CD14-positive monocyte (primary cell): ENCODE measurements at regions not wholly inside any gene's neighbourhood (a gene's known extent, or its start where the extent isn't known, plus 50 kb on each side); places are given as distances from the start of the nearest gene placed in this dataset.

Source experiments
- DNase-seq, 3 donors: peaks; one replicate each; pipeline ENCODE4 v3.0.0-alpha.2; 2011 to 2022
- H2AFZ ChIP-seq: 2 replicates; pipeline ENCODE4 v1.6.0; 2012; ENCODE audit warnings: mild to moderate bottlenecking, low read depth, low read length, inconsistent platforms; ENCODE audit not compliant: insufficient read depth, poor library complexity, severe bottlenecking
- H3K27ac ChIP-seq, 2 donors: 1 replicate in 1 of 2; 2 replicates in 1 of 2; pipeline ENCODE4 v1.5.1; 2012 to 2013; ENCODE audit warnings: low read length in 2 of 2, control low read depth in 1 of 2, inconsistent platforms in 1 of 2, low read depth in 1 of 2, mild to moderate bottlenecking in 1 of 2
- H3K27me3 ChIP-seq, 2 donors: one replicate each; pipeline versions ENCODE4 v1.6.0 to v1.6.1; 2011 to 2013; ENCODE audit warnings: low read length in 2 of 2; ENCODE audit not compliant: control insufficient read depth in 2 of 2, insufficient read depth in 2 of 2
- H3K36me3 ChIP-seq, 2 donors: replicated peaks in 1 of 2; 1 replicate in 1 of 2; 2 replicates in 1 of 2; pipeline versions ENCODE4 v1.5.1 to v1.6.1; 2012 to 2013; ENCODE audit warnings: low read length in 2 of 2, control low read depth in 1 of 2, inconsistent platforms in 1 of 2, mild to moderate bottlenecking in 1 of 2; ENCODE audit not compliant: insufficient read depth in 2 of 2, control insufficient read depth in 1 of 2
- H3K4me1 ChIP-seq, 2 donors: 1 replicate in 1 of 2; 2 replicates in 1 of 2; pipeline versions ENCODE4 v1.5.1 to v1.6.1; 2012 to 2013; ENCODE audit warnings: low read length in 2 of 2, control low read depth in 1 of 2, inconsistent platforms in 1 of 2, mild to moderate bottlenecking in 1 of 2, moderate library complexity in 1 of 2; ENCODE audit not compliant: insufficient read depth in 2 of 2, control insufficient read depth in 1 of 2
- H3K4me2 ChIP-seq: replicated peaks from 2 replicates; pipeline ENCODE3; 2012; ENCODE audit warnings: low read length, moderate library complexity, mild to moderate bottlenecking; ENCODE audit not compliant: poor library complexity, severe bottlenecking; ENCODE audit errors: extremely low read depth
- H3K4me3 ChIP-seq, 3 experiments: fragments of 200-600 bp in 1 of 3; sonication (generic) in 1 of 3; replicated peaks in 1 of 3; 1 replicate in 2 of 3; 2 replicates in 1 of 3; pipeline ENCODE4 v1.5.1; 2011 to 2013; ENCODE audit warnings: low read length in 3 of 3, mild to moderate bottlenecking in 3 of 3, control low read depth in 2 of 3, low read depth in 2 of 3, inconsistent platforms in 1 of 3, moderate library complexity in 1 of 3
- H3K79me2 ChIP-seq: 2 replicates; pipeline ENCODE4 v1.6.0; 2012; ENCODE audit warnings: mild to moderate bottlenecking, control low read depth, inconsistent platforms, low read length, moderate library complexity; ENCODE audit not compliant: insufficient read depth
- H3K9ac ChIP-seq: 2 replicates; pipeline ENCODE4 v1.6.0; 2017; ENCODE audit warnings: low read length, mild to moderate bottlenecking; ENCODE audit not compliant: insufficient read depth, poor library complexity, severe bottlenecking
- H3K9me3 ChIP-seq, 2 donors: replicated peaks in 1 of 2; 1 replicate in 1 of 2; 2 replicates in 1 of 2; pipeline versions ENCODE4 v1.5.1 to v1.6.1; 2012 to 2013; ENCODE audit warnings: low read length in 2 of 2, control low read depth in 1 of 2; ENCODE audit not compliant: control insufficient read depth in 1 of 2, insufficient read depth in 1 of 2
- H4K20me1 ChIP-seq: 2 replicates; pipeline ENCODE4 v1.6.0; 2012; ENCODE audit warnings: mild to moderate bottlenecking, low read length, control low read depth, moderate library complexity; ENCODE audit not compliant: insufficient read depth
- H3K27ac Mint-ChIP-seq, 7 donors: one replicate each; pipeline ENCODE4 v1.8.0; 2020; ENCODE audit warnings: mild to moderate bottlenecking in 7 of 7, mixed read lengths in 7 of 7, moderate library complexity in 6 of 7, inconsistent platforms in 2 of 7
- H3K27me3 Mint-ChIP-seq, 3 donors: one replicate each; pipeline ENCODE4 v1.8.0; 2021 to 2022; ENCODE audit warnings: low read depth in 3 of 3, mild to moderate bottlenecking in 3 of 3, mixed read lengths in 3 of 3, moderate library complexity in 3 of 3, inconsistent platforms in 1 of 3
- H3K36me3 Mint-ChIP-seq, 2 donors: one replicate each; pipeline ENCODE4 v1.8.0; 2020; ENCODE audit warnings: mixed read lengths in 2 of 2, inconsistent platforms in 1 of 2, mild to moderate bottlenecking in 1 of 2
- H3K4me1 Mint-ChIP-seq: one replicate; pipeline ENCODE4 v1.8.0; 2020; ENCODE audit warnings: mild to moderate bottlenecking, mixed read lengths
- H3K4me3 Mint-ChIP-seq, 2 donors: one replicate each; pipeline ENCODE4 v1.8.0; 2020; ENCODE audit warnings: mild to moderate bottlenecking in 2 of 2, mixed read lengths in 2 of 2, moderate library complexity in 1 of 2
- H3K9me3 Mint-ChIP-seq, 7 donors: one replicate each; pipeline ENCODE4 v1.8.0; 2020 to 2022; ENCODE audit warnings: mixed read lengths in 7 of 7, mild to moderate bottlenecking in 6 of 7, moderate library complexity in 6 of 7, inconsistent platforms in 2 of 7
- CTCF ChIP-seq: fragments of 200-600 bp; IDR thresholded peaks from one replicate; pipeline ENCODE4 v1.8.0; 2022; ENCODE audit warnings: antibody characterized with exemption, mild to moderate bottlenecking
- WGBS: methylation state at CpG from one replicate; pipeline ENCODE4 v1.1.5; 2013; ENCODE audit warnings: missing lambda C conversion rate; ENCODE audit not compliant: insufficient coverage; 5-methylcytosine and 5-hydroxymethylcytosine counted together
- intact Hi-C, 2 donors: fragments of 100-400 bp; cut with micrococcal nuclease; formaldehyde crosslinking; loops; one replicate each; pipeline versions ENCODE4 v1.15.0 to v1.15.1; 2023

GRCh38 chr10:4190876-4191275 lies 405.9 kb upstream of the KLF6 start:
- H3K36me3 Mint-ChIP-seq = no peaks in the 10 kb centered on the region
- H3K27ac Mint-ChIP-seq = no peak overlapping the region
- Histone ChIP-seq H3K27ac (no peak overlapping the region), H3K4me3 (no peak overlapping the region), H3K27me3 (no peaks in the 10 kb centered on the region), H3K4me1 (no peaks in the 10 kb centered on the region), H3K79me2 (no peaks in the 10 kb centered on the region), H3K36me3 (no peaks in the 10 kb centered on the region), H4K20me1 (no peaks in the 10 kb centered on the region), H2AFZ (no peak overlapping the region), H3K9me3 (peaks cover 0 to 5% of the 10 kb centered on the region in 2 donors), H3K4me2 (no peak overlapping the region), H3K9ac (no peak overlapping the region)
- H3K27me3 Mint-ChIP-seq = peaks cover 0 to 2% (median 0%) of the 10 kb centered on the region in 3 donors
- peaks cover 6% of the 10 kb centered on the region for H3K4me1 Mint-ChIP-seq
- H3K9me3 Mint-ChIP-seq = peaks cover 0 to 3% (median 2%) of the 10 kb centered on the region in 7 donors
- no peak for TF ChIP-seq CTCF
- no peak for DNase-seq
- intact Hi-C loops = no loop called here
- WGBS = 49% methylated on average over 4 of the region's 4 CpGs
- H3K4me3 Mint-ChIP-seq = no peak overlapping the region

- Histone ChIP-seq H3K4me2 (no peak overlapping the region), H4K20me1 (no peaks in the 10 kb centered on the region), H3K36me3 (no peaks in the 10 kb centered on the region), H3K9ac (no peak overlapping the region), H3K9me3 (peaks cover 0 to 5% of the 10 kb centered on the region in 2 donors), H3K4me3 (no peak overlapping the region), H3K27me3 (no peaks in the 10 kb centered on the region), H2AFZ (no peak overlapping the region), H3K4me1 (no peaks in the 10 kb centered on the region), H3K79me2 (no peaks in the 10 kb centered on the region), H3K27ac (no peak overlapping the region)
- 100% methylated on average over 2 of the region's 5 CpGs for WGBS
- H3K27me3 Mint-ChIP-seq = peaks cover 0 to 2% (median 0%) of the 10 kb centered on the region in 3 donors
- no peaks in the 10 kb centered on the region for H3K36me3 Mint-ChIP-seq
- no peak for DNase-seq
- H3K4me3 Mint-ChIP-seq = no peak overlapping the region
- intact Hi-C loops = no loop called here
- H3K9me3 Mint-ChIP-seq = peaks cover 0 to 3% (median 2%) of the 10 kb centered on the region in 7 donors
- no peak overlapping the region for H3K27ac Mint-ChIP-seq
- TF ChIP-seq CTCF = no peak
- H3K4me1 Mint-ChIP-seq = peaks cover 6% of the 10 kb centered on the region
Measured at GRCh38 chr10:4189281-4189680, 404.3 kb upstream of the KLF6 start.
